B cell (primary cell): ENCODE measurements at regions not wholly inside any gene's neighbourhood (a gene's known extent, or its start where the extent isn't known, plus 50 kb on each side); places are given as distances from the start of the nearest gene placed in this dataset.

Experiments
- EZH2 ChIP-seq: IDR thresholded peaks from 2 replicates; pipeline ENCODE4 v1.6.1; 2012; ENCODE audit warnings: borderline replicate concordance, low read depth, mild to moderate bottlenecking, moderate library complexity, low read length; ENCODE audit not compliant: insufficient read depth, poor library complexity, severe bottlenecking
- TF ChIP-seq, protein P1 (sequence below): fragments of 200-600 bp; IDR thresholded peaks from one replicate; pipeline ENCODE4 v1.8.0; 2022; ENCODE audit warnings: antibody characterized with exemption, mild to moderate bottlenecking

- TF ChIP-seq, protein P1, sequence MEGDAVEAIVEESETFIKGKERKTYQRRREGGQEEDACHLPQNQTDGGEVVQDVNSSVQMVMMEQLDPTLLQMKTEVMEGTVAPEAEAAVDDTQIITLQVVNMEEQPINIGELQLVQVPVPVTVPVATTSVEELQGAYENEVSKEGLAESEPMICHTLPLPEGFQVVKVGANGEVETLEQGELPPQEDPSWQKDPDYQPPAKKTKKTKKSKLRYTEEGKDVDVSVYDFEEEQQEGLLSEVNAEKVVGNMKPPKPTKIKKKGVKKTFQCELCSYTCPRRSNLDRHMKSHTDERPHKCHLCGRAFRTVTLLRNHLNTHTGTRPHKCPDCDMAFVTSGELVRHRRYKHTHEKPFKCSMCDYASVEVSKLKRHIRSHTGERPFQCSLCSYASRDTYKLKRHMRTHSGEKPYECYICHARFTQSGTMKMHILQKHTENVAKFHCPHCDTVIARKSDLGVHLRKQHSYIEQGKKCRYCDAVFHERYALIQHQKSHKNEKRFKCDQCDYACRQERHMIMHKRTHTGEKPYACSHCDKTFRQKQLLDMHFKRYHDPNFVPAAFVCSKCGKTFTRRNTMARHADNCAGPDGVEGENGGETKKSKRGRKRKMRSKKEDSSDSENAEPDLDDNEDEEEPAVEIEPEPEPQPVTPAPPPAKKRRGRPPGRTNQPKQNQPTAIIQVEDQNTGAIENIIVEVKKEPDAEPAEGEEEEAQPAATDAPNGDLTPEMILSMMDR, result no peak
- no peak for TF ChIP-seq EZH2
Observed at GRCh38 chr1:29454616-29455380, 218.5 kb downstream of the PTPRU start.
